Endodermal cell (in vitro differentiated cells): ENCODE measurements at regions not wholly inside any gene's neighbourhood (a gene's known extent, or its start where the extent isn't known, plus 50 kb on each side); places are given as distances from the start of the nearest gene placed in this dataset.

Experiments used
- DNase-seq: peaks from one replicate; pipeline ENCODE4 v3.0.0-alpha.2; 2017
- H3K27ac ChIP-seq: 2 replicates; pipeline ENCODE4 v1.5.1; 2013; ENCODE audit warnings: mild to moderate bottlenecking, low read depth, low read length, moderate library complexity
- H3K27me3 ChIP-seq: 2 replicates; pipeline ENCODE4 v1.6.1; 2013; ENCODE audit warnings: mild to moderate bottlenecking, low read length, moderate library complexity; ENCODE audit not compliant: insufficient read depth, control insufficient read depth, poor library complexity, severe bottlenecking
- H3K36me3 ChIP-seq: 2 replicates; pipeline ENCODE4 v1.7.0; 2013; ENCODE audit warnings: mild to moderate bottlenecking, low read length, moderate library complexity; ENCODE audit not compliant: control insufficient read depth, insufficient read depth
- H3K4me1 ChIP-seq: one replicate; pipeline ENCODE4 v1.7.0; 2013; ENCODE audit warnings: low read length; ENCODE audit not compliant: control insufficient read depth, insufficient read depth
- H3K4me3 ChIP-seq: 2 replicates; pipeline ENCODE4 v1.5.1; 2013; ENCODE audit warnings: mild to moderate bottlenecking, low read length, moderate library complexity
- H3K9ac ChIP-seq: 2 replicates; pipeline ENCODE4 v1.6.1; 2013; ENCODE audit warnings: mild to moderate bottlenecking, low read length, moderate library complexity; ENCODE audit not compliant: poor library complexity, severe bottlenecking; ENCODE audit errors: extremely low read depth
- H3K9me3 ChIP-seq: 2 replicates; pipeline ENCODE4 v1.6.1; 2013; ENCODE audit warnings: mild to moderate bottlenecking, low read length, moderate library complexity; ENCODE audit not compliant: control insufficient read depth
- H3K27ac Mint-ChIP-seq: 2 replicates; pipeline ENCODE4 v1.8.0; 2020; ENCODE audit warnings: mixed read lengths
- H3K27me3 Mint-ChIP-seq: 2 replicates; pipeline ENCODE4 v1.8.0; 2021; ENCODE audit warnings: mild to moderate bottlenecking, mixed read lengths; ENCODE audit not compliant: insufficient read depth
- H3K36me3 Mint-ChIP-seq: 2 replicates; pipeline ENCODE4 v1.8.0; 2020; ENCODE audit warnings: low read depth, mixed read lengths
- H3K4me1 Mint-ChIP-seq: 2 replicates; pipeline ENCODE4 v1.8.0; 2020; ENCODE audit warnings: mixed read lengths
- H3K4me3 Mint-ChIP-seq: 2 replicates; pipeline ENCODE4 v1.8.0; 2020; ENCODE audit warnings: mild to moderate bottlenecking, moderate library complexity, mixed read lengths
- H3K9me3 Mint-ChIP-seq: 2 replicates; pipeline ENCODE4 v1.8.0; 2020; ENCODE audit warnings: mild to moderate bottlenecking, mixed read lengths
- CTCF ChIP-seq: fragments of 200-600 bp; sonication (generic); conservative IDR thresholded peaks from 2 replicates; pipeline ENCODE4 v1.5.0; 2021; ENCODE audit warnings: antibody characterized with exemption, mild to moderate bottlenecking
- WGBS, 2 experiments: methylation state at CpG; one replicate each; pipeline versions ENCODE4 v1.1.5 to v1.1.7; 2013; ENCODE audit warnings: missing lambda C conversion rate in 2 of 2, mixed read lengths in 1 of 2; ENCODE audit not compliant: insufficient coverage in 1 of 2, insufficient read length in 1 of 2; 5-methylcytosine and 5-hydroxymethylcytosine counted together

GRCh38 chr4:8748236-8748575 lies 123.4 kb downstream of the HMX1 start:
- no peaks in the 10 kb centered on the region for H3K9me3 Mint-ChIP-seq
- Histone ChIP-seq H3K9me3 (no peaks in the 10 kb centered on the region), H3K4me3 (no peak overlapping the region), H3K9ac (no peak overlapping the region), H3K27me3 (no peaks in the 10 kb centered on the region), H3K27ac (no peak overlapping the region), H3K4me1 (no peaks in the 10 kb centered on the region), H3K36me3 (no peaks in the 10 kb centered on the region)
- WGBS, 2 experiments, result 96 to 100% methylated on average over 7 to 9 of the region's 9 CpGs
- peaks cover 15% of the 10 kb centered on the region for H3K4me1 Mint-ChIP-seq
- peaks cover 4% of the 10 kb centered on the region for H3K27me3 Mint-ChIP-seq
- no peak overlapping the region for H3K27ac Mint-ChIP-seq
- no peaks in the 10 kb centered on the region for H3K36me3 Mint-ChIP-seq
- H3K4me3 Mint-ChIP-seq, result no peak overlapping the region
- peak; percentile 33 for DNase-seq
- TF ChIP-seq CTCF, result no peak

GRCh38 chr4:8747467-8748235 lies 124.0 kb downstream of the HMX1 start:
- peaks cover 4% of the 10 kb centered on the region for H3K27me3 Mint-ChIP-seq

More at GRCh38 chr4:8747467-8748235, 124.0 kb downstream of the HMX1 start:
- peak; percentile 43 for DNase-seq
- H3K4me3 Mint-ChIP-seq, result no peak overlapping the region
- TF ChIP-seq CTCF, result no peak
- H3K36me3 Mint-ChIP-seq, result no peaks in the 10 kb centered on the region
- no peak overlapping the region for H3K27ac ChIP-seq
- H3K4me1 ChIP-seq, result no peaks in the 10 kb centered on the region
- WGBS, 2 experiments, result 88 to 89% methylated on average over 31 to 39 of the region's 39 CpGs
- no peaks in the 10 kb centered on the region for H3K9me3 ChIP-seq
- peaks cover 4% of the 10 kb centered on the region for H3K9me3 Mint-ChIP-seq
- H3K4me1 Mint-ChIP-seq, result peaks cover 15% of the 10 kb centered on the region
- H3K27ac Mint-ChIP-seq, result no peak overlapping the region
- no peak overlapping the region for H3K4me3 ChIP-seq
- H3K36me3 ChIP-seq, result no peaks in the 10 kb centered on the region
- no peak overlapping the region for H3K9ac ChIP-seq
- no peaks in the 10 kb centered on the region for H3K27me3 ChIP-seq
